AG10803 (cell line): ENCODE measurements at regions not wholly inside any gene's neighbourhood (a gene's known extent, or its start where the extent isn't known, plus 50 kb on each side); places are given as distances from the start of the nearest gene placed in this dataset.
A peak's percentile ranks its signal among the peaks of the same experiment; 100 is the strongest.

Source experiments
- DNase-seq: peaks from one replicate; pipeline ENCODE4 v3.0.0; 2010; ENCODE audit warnings: low read depth
- H3K4me3 ChIP-seq: 2 replicates; pipeline ENCODE4 v1.5.1; 2011; ENCODE audit warnings: mild to moderate bottlenecking, low read length, control low read depth
- TF ChIP-seq, protein P1 (sequence below): conservative IDR thresholded peaks from 2 replicates; pipeline ENCODE4 v1.5.1; 2011; ENCODE audit warnings: mild to moderate bottlenecking, low read length, control low read depth, inconsistent platforms

DNA sequence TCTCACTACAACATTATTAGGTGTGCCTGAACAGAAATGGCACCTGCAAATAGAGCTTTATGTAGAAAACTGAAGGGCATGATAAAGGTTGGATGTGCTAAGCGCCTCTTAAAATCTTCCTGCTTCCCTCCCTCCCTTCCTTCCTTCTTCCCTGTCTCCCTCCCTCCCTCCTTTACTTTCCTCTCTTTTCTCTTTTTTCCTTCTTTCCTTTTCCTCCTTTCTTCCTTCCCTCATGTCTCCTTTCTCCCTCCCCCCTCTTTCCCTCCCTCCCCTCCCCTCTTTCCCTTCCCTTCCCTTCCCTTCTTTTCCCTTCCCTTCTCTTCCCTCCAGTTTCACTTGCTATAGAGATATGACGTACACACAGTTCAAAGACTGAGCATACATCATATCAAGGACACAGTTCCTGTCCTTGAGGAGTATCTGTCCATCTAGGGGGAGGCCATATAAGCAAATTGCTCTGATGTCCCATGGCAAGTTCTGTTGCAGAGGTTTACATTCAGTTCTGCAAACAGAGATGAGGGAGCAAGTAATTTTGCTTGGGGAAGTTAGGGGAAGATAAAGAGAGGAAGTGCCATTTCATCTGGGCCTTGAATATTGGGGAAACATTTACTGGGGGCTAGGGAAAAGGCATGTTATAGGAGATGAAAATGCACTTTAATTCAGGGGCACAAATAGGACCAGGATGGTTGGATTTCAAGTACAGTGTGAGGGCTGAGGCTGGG lies 79.0 kb upstream of the EEF1E1 start:
- H3K4me3 ChIP-seq, result no peak overlapping the region
- TF ChIP-seq, protein P1, sequence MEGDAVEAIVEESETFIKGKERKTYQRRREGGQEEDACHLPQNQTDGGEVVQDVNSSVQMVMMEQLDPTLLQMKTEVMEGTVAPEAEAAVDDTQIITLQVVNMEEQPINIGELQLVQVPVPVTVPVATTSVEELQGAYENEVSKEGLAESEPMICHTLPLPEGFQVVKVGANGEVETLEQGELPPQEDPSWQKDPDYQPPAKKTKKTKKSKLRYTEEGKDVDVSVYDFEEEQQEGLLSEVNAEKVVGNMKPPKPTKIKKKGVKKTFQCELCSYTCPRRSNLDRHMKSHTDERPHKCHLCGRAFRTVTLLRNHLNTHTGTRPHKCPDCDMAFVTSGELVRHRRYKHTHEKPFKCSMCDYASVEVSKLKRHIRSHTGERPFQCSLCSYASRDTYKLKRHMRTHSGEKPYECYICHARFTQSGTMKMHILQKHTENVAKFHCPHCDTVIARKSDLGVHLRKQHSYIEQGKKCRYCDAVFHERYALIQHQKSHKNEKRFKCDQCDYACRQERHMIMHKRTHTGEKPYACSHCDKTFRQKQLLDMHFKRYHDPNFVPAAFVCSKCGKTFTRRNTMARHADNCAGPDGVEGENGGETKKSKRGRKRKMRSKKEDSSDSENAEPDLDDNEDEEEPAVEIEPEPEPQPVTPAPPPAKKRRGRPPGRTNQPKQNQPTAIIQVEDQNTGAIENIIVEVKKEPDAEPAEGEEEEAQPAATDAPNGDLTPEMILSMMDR, result no peak
- DNase-seq, result no peak

DNA sequence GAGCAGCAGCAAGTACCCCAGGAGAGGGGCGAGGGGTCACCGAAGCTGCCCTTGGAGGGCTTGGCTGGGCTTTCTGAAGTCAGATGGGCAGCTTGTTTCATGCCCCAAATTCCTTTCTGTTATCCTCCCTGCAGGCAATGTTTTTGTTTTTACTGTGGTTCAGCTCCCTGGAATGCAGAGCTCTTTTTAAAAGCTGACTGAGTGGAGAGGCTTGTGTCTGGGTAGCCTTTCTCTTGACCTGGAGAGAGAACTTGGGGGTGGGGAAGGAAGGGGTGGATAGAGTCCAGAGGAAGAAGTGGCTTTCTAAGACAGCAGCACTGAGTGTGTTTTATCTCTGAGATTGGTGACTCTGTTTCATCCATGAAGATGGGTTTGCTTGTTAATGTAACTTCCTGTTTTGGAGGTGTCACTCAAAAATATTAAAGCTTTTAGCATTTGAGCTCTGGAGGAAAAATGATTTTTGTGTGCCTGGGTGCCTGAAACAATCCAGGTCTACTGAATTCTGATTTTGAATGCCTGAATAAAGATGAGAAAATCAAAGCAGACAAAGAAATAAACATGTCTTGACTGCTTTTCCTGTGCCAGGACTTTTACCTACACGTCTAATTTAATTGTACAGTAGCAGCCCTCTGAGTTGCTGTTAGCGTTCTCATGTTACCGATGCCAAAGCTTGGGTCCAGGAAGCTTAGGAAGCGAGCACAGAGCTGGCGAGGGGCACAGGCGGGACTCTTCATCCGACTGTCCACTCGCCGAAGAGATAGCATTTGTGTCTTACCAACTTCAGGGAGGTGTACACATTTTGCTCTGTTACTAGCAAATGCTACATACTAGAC lies 78.2 kb upstream of the EEF1E1 start:
- no peak overlapping the region for H3K4me3 ChIP-seq
- DNase-seq, result peak; percentile 85
- TF ChIP-seq, protein P1, result no peak

DNA sequence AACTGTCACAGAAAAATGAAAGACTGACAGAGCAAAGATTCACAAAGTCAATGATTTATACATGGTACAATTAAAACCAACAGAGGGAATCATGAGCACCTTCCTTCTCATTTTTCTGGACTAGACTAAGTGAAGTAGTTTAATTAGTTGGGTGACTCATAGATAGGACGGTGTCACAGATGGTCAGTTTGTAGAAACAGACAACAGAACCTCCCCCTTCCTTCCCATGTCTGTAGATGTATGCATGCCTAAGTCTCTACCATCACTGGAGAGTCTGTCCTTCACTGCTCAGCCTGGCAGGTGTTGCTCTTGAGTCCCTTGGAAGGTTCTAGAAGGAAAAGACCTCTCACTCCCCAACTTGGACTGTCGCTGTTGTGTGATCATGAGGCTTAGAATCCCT lies 75.4 kb upstream of the EEF1E1 start:
- H3K4me3 ChIP-seq, result no peak overlapping the region
- TF ChIP-seq, protein P1, result no peak
- peak; percentile 39 for DNase-seq

DNA sequence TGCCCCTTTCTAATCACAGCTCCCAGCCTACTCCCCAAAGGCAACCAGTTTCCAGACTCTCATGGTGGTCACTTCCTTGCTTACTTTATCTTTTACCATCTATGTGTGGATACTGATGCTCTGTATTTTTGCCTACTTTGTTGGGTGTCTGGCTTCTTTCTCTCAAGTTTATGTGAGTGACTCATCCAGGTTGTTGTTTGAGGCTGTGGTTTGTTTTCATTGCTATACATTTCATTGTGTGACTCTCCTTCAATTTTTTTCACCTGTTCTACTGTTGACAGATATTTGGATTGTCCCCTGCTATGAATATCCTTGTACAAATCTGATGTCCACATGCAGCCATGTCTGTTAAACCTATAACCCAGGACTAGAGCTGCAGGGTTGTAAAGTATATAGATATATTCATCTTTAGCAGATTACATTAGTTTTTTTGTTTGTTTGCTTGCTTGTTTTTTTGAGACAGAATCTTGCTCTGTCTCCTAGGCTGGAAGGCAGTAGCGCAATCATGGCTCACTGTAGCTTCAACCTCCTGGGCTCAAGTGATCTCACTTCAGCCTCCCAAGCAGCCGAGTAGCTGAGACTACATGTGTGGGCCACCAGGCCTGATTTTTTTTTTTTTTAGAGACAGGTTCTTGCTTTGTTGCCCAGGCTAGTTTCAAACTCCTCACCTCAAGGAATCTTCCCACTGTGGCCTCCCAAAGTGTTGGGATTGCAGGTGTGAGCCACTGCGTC lies 72.9 kb upstream of the EEF1E1 start:
- no peak for DNase-seq
- no peak overlapping the region for H3K4me3 ChIP-seq
- TF ChIP-seq, protein P1, result no peak

DNA sequence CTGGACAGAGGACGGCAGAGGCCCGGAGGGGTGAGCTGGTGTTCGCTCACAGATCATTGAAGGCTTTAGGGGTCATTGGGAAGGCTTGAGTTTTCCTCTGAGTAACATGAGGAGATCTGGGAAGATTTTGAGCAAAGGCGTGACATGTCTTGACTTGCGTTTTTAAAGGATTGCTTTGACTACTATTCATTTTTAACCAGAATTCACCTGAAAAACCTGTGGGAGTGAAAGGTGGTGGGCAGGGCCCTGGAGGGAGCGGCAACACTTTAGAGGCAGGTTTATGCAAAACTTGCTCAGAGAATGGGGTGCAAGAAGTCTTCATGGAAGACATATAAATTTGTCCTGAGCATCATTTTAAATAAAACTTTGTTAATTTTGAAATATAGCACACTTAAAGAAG lies 72.2 kb upstream of the EEF1E1 start:
- TF ChIP-seq, protein P1, result no peak
- no peak for DNase-seq
- H3K4me3 ChIP-seq, result no peak overlapping the region

DNA sequence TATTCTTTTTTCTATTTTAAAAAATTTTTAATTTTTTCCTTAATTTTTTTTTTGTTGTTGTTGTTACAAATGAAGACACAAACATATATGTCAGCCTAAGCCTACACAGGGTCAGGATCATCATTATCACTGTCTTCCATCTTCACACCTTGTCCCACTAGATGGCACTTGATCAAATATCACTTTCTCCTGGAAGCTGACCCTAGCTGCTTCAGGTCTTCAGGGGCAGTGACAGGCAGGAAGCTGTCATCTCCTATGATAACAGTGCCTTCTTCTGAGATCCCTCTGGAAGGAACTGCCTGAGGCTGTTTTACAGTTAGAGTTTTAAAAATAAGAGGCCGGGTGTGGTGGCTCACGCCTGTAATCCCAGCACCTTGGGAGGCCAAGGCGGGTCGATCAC lies 70.2 kb upstream of the EEF1E1 start:
- TF ChIP-seq, protein P1, result no peak
- DNase-seq, result no peak
- H3K4me3 ChIP-seq, result no peak overlapping the region
